NCI-H2107 treated with DMSO at 0.1 percent for 48 hours (cell line): ENCODE measurements at regions not wholly inside any gene's neighbourhood (a gene's known extent, or its start where the extent isn't known, plus 50 kb on each side); places are given as distances from the start of the nearest gene placed in this dataset.

Experiments
- DNase-seq: peaks from one replicate; lab custom pipeline; 2025; ENCODE audit not compliant: unreplicated experiment; lab: John Stamatoyannopoulos, UW

DNA sequence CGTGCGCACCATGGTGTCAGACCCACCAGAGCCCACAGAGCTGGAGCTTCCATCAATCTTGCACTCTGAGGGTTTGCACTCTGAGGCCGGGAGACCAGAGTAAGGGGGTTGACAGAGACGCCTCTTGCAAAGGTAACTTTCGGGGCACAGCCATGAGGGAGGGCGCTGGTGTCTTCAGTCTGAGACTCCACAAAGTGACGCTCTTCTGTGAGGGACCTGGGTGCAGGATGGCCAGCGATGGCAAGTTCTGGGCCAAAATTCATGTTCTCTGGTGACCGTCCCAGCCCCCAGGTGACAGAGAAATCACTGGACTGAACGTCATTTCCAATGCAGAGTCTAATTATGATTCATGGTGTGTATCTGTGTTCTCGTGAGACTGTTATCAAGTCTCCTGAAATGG lies 1395.2 kb downstream of the TBC1D22A start:
- DNase-seq: no peak

GRCh38 chr22:48156603-48157355 lies 1394.3 kb downstream of the TBC1D22A start:
- no peak for DNase-seq

DNA sequence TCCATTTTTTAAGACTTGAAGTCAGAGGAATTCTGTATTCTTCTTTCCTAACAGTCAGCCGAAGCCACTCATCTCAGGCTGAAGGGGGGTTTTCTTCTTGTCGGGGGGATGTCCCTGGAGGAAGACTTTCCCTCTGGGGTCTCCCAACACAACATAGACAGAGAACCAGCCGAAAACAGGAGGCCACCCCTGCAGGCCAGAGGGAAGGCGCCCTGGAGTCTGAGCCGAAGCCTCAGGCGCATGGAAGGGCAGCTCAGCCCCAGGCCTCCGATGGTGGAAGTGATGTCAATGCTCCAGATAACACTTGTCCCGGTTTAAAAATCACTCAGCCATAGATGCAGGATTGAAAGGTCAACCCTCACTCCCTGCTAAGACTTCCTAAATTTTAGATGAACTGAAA lies 1393.0 kb downstream of the TBC1D22A start:
- DNase-seq: no peak

GRCh38 chr22:48154943-48155240 lies 1392.4 kb downstream of the TBC1D22A start:
- no peak for DNase-seq

- DNase-seq: no peak
Observed at GRCh38 chr22:48154169-48154942, 1391.9 kb downstream of the TBC1D22A start.

DNA sequence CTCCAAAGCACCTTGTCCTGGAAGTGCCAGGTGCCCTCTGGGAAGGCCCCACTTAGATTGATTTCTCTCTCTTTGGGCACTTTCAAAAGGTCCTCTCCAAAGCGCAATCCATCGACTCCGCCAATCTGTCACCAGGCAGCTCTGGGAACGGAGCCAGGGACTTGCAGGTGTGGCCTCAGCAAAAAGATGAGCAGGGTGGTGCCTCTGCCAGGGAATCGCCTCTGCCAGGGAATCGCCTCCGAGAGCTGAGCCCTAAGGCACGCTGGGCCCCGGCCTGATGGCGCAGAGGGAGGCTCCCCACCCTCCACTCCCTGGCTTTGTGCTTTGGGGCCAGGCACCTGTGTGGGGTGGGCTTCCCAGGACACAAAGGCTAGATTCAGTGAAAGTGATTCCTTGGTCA lies 1391.3 kb downstream of the TBC1D22A start:
- no peak for DNase-seq

- no peak for DNase-seq
Observed at GRCh38 chr22:48152916-48153315, 1390.5 kb downstream of the TBC1D22A start.

DNA sequence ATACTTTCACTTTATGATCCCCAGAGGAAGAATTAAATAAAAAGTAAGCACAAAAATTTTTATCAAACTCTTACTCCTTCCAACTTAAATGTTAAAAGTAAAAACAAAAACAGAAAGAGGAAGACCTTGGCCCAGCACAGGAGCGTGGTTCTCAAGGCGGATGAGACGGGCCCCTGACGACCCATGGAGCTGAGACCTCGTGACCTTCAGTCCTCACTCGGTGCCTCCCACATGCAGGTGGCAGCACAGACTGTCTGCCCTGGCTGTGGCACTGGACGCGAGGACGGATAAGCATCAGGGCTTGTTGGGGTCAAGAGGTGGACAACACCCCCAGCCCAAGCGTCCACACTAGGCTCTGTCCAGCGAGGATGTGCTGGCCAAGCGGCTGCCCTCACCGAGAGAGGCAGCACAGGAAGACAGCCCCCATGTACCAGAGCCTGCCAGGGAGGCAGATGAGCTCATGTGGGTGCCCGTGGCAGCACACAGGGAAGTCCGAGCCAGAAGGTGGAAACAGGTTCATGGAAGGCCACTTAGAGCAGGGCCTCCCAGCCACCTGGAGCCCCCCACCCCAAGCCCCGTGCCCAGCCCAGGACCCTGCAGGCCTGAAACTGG lies 1389.8 kb downstream of the TBC1D22A start:
- DNase-seq: no peak

- no peak for DNase-seq
Observed at GRCh38 chr22:48151641-48152040, 1389.2 kb downstream of the TBC1D22A start.

DNA sequence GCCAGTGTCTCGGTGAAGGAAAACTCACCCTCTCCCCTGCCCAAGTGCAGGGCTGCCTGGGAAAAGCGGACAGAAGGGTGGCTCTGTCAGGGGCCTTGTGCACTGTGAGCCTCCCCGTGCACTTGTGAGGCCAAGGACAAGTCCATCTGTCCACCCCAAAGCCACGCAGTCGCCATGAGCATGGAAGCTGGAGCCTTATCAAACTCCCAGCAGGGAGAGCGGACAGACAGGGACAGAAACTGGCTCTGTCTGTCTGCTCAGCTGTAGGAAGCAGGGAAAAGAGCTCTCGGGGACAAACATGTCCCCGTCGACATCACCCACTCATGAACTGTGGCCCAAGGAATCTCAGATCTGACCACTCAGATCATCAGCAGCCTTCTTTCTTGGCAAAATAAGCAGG lies 1385.4 kb downstream of the TBC1D22A start:
- no peak for DNase-seq

- DNase-seq: no peak
Observed at GRCh38 chr22:48147404-48147803, 1385.0 kb downstream of the TBC1D22A start.

- DNase-seq: no peak
Observed at GRCh38 chr22:48146426-48146825, 1384.0 kb downstream of the TBC1D22A start.

GRCh38 chr22:48145738-48146137 lies 1383.3 kb downstream of the TBC1D22A start:
- DNase-seq: no peak

- no peak for DNase-seq
Observed at GRCh38 chr22:48144318-48144717, 1381.9 kb downstream of the TBC1D22A start.

DNA sequence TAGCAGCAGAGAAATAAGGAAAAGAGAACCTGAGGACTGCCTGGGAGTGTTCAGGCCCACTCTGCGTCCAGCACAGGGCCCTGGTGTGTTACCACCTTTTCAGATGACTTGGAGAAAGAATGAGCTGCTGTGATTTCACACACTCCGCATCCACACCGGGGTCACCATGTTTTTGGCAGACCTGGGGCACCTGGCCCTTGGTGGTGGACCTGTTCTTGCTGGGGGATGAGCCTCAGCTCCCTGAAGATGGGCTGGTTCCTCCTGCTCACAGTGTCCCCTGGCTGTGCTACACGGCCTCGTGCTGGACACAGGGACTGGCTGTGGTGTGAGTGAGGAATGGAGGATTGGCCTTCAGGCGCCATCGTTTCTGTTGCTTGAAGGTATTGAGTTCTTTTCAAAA lies 1381.4 kb downstream of the TBC1D22A start:
- no peak for DNase-seq

- no peak for DNase-seq
Observed at GRCh38 chr22:48142388-48142787, 1379.9 kb downstream of the TBC1D22A start.

GRCh38 chr22:48141301-48141700 lies 1378.9 kb downstream of the TBC1D22A start:
- DNase-seq: no peak

- no peak for DNase-seq
Observed at GRCh38 chr22:48140261-48140813, 1377.9 kb downstream of the TBC1D22A start.

DNA sequence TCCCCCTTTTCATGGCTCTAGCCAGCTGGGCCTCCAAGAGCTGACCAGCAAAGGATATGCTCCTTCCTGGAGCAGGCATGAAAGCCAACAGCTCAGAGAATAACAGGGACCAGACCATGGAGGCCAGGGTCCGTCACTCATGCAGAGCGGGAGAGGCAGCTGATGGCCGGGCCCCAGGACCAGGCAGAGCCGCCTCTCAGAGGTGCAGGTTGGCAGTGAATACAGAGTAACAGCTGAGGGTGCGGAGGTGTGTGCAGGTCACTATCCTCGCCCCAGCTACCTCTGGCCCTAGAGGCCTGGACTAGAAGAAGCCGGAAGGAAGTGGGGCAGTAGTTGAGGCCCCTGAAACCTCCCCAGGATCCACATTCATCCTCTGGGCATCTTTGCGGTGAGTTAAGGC lies 1377.3 kb downstream of the TBC1D22A start:
- DNase-seq: no peak

GRCh38 chr22:48138855-48139254 lies 1376.4 kb downstream of the TBC1D22A start:
- no peak for DNase-seq

GRCh38 chr22:48138427-48138826 lies 1376.0 kb downstream of the TBC1D22A start:
- DNase-seq: no peak

GRCh38 chr22:48137640-48138039 lies 1375.2 kb downstream of the TBC1D22A start:
- no peak for DNase-seq
